ENCODE measurements at regions not wholly inside any gene's neighbourhood (a gene's known extent, or its start where the extent isn't known, plus 50 kb on each side); places are given as distances from the start of the nearest gene placed in this dataset.

- DNase-seq, result no peak
Measured at GRCh38 chr6:164424489-164424888, 884.9 kb downstream of the C6orf118 start.

- DNase-seq, result no peak
Measured at GRCh38 chr6:164419099-164419498, 890.3 kb downstream of the C6orf118 start.

- DNase-seq, result no peak
Measured at GRCh38 chr6:164418262-164418588, 891.2 kb downstream of the C6orf118 start.

GRCh38 chr6:164417537-164418261 lies 891.7 kb downstream of the C6orf118 start:
- no peak for DNase-seq

GRCh38 chr6:164415832-164416563 lies 893.4 kb downstream of the C6orf118 start:
- no peak for DNase-seq

- DNase-seq, result no peak
Measured at GRCh38 chr6:164414695-164415094, 894.7 kb downstream of the C6orf118 start.

- DNase-seq, result no peak
Measured at GRCh38 chr6:164412566-164412965, 896.8 kb downstream of the C6orf118 start.

- DNase-seq, result no peak
Measured at GRCh38 chr6:164410017-164410416, 899.4 kb downstream of the C6orf118 start.

GRCh38 chr6:164409309-164410009 lies 899.9 kb downstream of the C6orf118 start:
- no peak for DNase-seq

GRCh38 chr6:164408868-164409267 lies 900.5 kb downstream of the C6orf118 start:
- DNase-seq, result no peak

- no peak for DNase-seq
Measured at GRCh38 chr6:164404812-164405488, 904.5 kb downstream of the C6orf118 start.

- DNase-seq, result no peak
Measured at GRCh38 chr6:164401871-164402270, 907.5 kb downstream of the C6orf118 start.

- DNase-seq, result no peak
Measured at GRCh38 chr6:164398647-164399046, 910.8 kb downstream of the C6orf118 start.

- DNase-seq, result no peak
Measured at GRCh38 chr6:164396071-164397047, 913.0 kb downstream of the C6orf118 start.

- DNase-seq, result no peak
Measured at GRCh38 chr6:164379795-164380194, 929.6 kb downstream of the C6orf118 start.

GRCh38 chr6:164378330-164378729 lies 931.1 kb downstream of the C6orf118 start:
- no peak for DNase-seq

- DNase-seq, result no peak
Measured at GRCh38 chr6:164377348-164377918, 932.0 kb downstream of the C6orf118 start.

- DNase-seq, result no peak
Measured at GRCh38 chr6:164370773-164371172, 938.6 kb downstream of the C6orf118 start.

- no peak for DNase-seq
Measured at GRCh38 chr6:164359441-164359840, 944.9 kb downstream of the QKI start.

- no peak for DNase-seq
Measured at GRCh38 chr6:164359036-164359435, 944.5 kb downstream of the QKI start.

- DNase-seq, result no peak
Measured at GRCh38 chr6:164356814-164357213, 942.3 kb downstream of the QKI start.

- DNase-seq, result no peak
Measured at GRCh38 chr6:164347455-164347854, 932.9 kb downstream of the QKI start.
